GM23248 (cell line): ENCODE measurements at regions not wholly inside any gene's neighbourhood (a gene's known extent, or its start where the extent isn't known, plus 50 kb on each side); places are given as distances from the start of the nearest gene placed in this dataset.

Experiments used
- EZH2 ChIP-seq: fragments of 200-600 bp; sonication (generic); IDR thresholded peaks from 2 replicates; pipeline ENCODE4 v1.6.1; 2018; ENCODE audit warnings: antibody characterized with exemption, mild to moderate bottlenecking; ENCODE audit not compliant: insufficient read depth, poor library complexity, severe bottlenecking
- EZH2phosphoT487 ChIP-seq: fragments of 200-600 bp; sonication (generic); IDR thresholded peaks from 2 replicates; pipeline ENCODE4 v1.6.1; 2018; ENCODE audit warnings: antibody characterized with exemption, moderate library complexity, mild to moderate bottlenecking, low read depth; ENCODE audit not compliant: insufficient read depth

DNA sequence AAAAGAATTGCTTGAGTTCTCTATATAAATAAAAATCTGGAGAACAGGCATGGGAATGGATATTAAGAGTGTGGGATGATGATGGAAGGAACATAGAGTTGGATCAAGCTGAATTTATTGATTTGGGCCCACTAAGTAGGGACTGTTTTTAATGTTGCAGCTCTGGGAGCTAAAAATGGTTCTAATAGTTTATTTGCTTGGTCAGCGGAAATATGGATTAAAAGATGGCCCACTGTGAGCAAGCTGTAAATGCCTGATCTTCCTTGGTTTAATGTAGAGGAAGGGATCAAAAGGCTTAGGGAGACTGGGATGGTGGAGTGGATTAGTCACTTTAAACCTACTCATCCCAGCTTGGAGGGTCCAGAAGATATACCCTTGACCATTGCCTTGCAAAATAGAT lies 429.4 kb upstream of the NXPH2 start:
- TF ChIP-seq EZH2 (no peak), EZH2phosphoT487 (no peak)
